GM18499 (cell line): ENCODE measurements at regions not wholly inside any gene's neighbourhood (a gene's known extent, or its start where the extent isn't known, plus 50 kb on each side); places are given as distances from the start of the nearest gene placed in this dataset.
"Not testable (repeated sequence)": the region's sequence is repeated elsewhere in the genome, so short reads cannot be mapped to it uniquely, and the experiment has no call there.

Source experiments
- ATAC-seq: cut with Tn5 transposase; IDR thresholded peaks from one replicate; pipeline ENCODE4 v1.9.1; 2021; ENCODE audit warnings: moderate number of reproducible peaks; ENCODE audit not compliant: insufficient read depth, unreplicated experiment

- ATAC-seq = no peak
These were observed 82.1 kb upstream of the PPP2R2D start for GRCh38 chr10:131818510-131819234.

GRCh38 chr10:131819241-131820072 lies 81.4 kb upstream of the PPP2R2D start:
- no peak for ATAC-seq

GRCh38 chr10:131820626-131821025 lies 80.2 kb upstream of the PPP2R2D start:
- no peak for ATAC-seq

- no peak for ATAC-seq
These were observed 79.3 kb upstream of the PPP2R2D start for GRCh38 chr10:131821378-131822012.

GRCh38 chr10:131822013-131822691 lies 78.7 kb upstream of the PPP2R2D start:
- no peak for ATAC-seq

- ATAC-seq = no peak
These were observed 78.0 kb upstream of the PPP2R2D start for GRCh38 chr10:131822692-131823245.

GRCh38 chr10:131823601-131824099 lies 77.2 kb upstream of the PPP2R2D start:
- not testable (repeated sequence) for ATAC-seq

- no peak for ATAC-seq
These were observed 76.2 kb upstream of the PPP2R2D start for GRCh38 chr10:131824371-131825149.

GRCh38 chr10:131825150-131825848 lies 75.5 kb upstream of the PPP2R2D start:
- no peak for ATAC-seq

GRCh38 chr10:131825960-131826650 lies 74.7 kb upstream of the PPP2R2D start:
- no peak for ATAC-seq

GRCh38 chr10:131829156-131829930 lies 71.5 kb upstream of the PPP2R2D start:
- ATAC-seq = no peak

- no peak for ATAC-seq
These were observed 70.2 kb upstream of the PPP2R2D start for GRCh38 chr10:131830446-131831130.

GRCh38 chr10:131831561-131831960 lies 69.2 kb upstream of the PPP2R2D start:
- ATAC-seq = no peak

- no peak for ATAC-seq
These were observed 68.6 kb upstream of the PPP2R2D start for GRCh38 chr10:131832056-131832685.

GRCh38 chr10:131833013-131833412 lies 67.8 kb upstream of the PPP2R2D start:
- no peak for ATAC-seq

GRCh38 chr10:131833446-131834080 lies 67.2 kb upstream of the PPP2R2D start:
- no peak for ATAC-seq
